ENCODE measurements at regions not wholly inside any gene's neighbourhood (a gene's known extent, or its start where the extent isn't known, plus 50 kb on each side); places are given as distances from the start of the nearest gene placed in this dataset.

DNA sequence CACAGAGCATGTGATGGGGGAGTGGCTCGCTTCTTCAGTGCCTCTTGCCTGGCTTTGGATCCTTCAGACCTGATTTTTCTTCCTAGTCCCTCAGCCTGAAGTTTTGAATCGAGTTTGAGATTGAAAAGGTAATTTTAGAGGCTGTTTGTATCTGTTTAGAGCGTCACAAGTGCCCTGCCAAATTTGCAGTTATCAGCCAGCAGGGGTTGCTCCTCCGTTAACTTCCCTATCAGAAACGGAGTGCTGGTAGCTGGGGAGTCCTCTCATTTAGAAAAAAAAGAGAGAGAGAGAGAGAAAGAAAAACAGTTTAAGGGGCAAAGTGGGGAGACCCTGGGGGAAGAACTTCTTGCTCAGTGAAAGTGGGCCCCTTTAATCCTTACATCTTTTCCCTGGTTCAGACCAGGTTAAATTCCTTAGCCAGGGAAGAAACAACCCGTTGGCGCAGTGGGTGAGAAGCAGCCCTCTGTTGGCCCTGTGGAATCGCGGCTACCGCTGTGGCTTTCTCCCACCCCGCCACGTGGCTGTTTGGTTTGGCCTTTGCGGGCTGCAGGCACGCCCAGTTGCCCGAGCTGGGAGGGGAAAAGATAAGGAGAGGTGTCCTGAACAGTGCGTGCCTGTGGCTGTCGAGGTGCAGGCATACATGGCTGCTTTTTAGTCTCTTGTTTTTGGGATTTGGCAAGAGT, 576.7 kb upstream of the ACO1 start:
- DNase-seq: no peak

DNA sequence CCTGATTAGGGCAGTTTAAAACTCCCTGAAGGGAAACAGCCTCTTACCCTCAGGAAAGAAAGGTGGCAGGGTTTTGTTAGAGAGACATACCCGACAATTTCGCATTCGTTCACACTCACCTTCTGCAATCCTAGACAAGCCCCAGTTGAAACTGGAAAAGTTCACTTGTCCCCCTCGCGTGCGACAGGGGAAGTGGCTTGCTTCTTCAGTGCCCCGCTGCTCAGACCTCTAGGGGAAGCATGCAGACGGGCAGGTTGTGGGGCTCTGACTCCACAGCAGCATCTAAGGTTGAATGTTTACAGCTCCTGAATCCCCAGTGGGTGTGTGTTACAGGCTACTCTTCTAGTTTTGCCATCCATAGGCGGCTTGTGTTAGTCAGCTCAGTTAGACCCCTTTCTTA, 575.7 kb upstream of the ACO1 start:
- DNase-seq: no peak

DNA sequence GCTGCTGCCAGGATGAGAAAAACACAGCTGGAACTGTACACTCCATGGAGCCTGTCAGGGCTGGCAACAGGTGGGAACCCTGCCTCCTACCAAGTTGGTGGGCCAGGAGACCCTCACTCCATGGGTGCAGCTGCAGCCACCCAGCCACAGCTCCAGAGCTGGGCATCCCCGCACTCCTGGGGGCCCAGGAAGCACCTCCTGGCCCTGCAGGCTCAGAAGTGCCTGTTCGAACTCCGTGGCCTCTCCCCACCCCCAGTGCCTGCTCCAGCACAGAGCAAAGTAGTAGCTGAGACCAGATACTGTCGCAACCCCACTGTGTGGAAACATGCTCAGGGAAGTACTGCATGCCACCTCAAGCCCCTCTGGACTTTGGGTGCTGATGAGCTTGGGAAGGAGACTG, 564.0 kb upstream of the ACO1 start:
- no peak for DNase-seq

DNA sequence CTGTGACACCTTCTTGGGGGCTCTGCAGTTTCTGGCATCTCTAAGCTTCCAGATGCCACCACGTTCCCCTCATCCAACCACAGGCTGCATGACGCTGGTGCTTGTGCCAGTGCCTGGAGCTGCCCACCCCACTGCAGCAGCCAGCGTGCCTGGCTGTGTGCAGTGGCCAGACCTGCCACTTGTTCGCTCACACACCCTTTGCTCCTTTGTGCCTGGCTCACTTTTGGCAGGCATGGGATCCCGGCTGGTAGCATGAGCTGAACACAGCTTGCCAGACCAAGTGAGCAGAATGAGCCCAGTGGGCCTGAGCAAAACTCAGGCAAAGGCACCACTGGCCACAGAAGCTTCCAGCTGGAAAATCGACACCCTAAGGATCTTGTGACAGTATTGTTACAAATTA, 562.9 kb upstream of the ACO1 start:
- no peak for DNase-seq

DNA sequence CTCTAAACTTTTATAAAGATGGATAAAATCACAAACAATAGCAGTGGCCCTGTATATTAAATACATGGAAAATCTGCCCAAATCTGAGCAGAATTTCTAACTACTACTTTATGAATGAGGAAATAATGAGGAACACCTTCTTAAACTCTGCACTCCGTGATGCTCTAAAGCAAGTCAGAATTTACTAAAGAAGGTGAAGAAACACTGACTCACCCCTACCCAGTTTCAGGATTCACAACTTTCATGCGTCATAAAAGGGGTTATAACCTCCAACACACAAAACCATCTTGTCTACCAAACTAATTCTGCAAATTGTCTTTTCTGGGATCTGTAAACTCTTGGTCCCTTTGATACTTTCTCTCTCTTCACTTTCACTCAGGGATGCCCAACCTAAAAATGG, 561.1 kb upstream of the ACO1 start:
- no peak for DNase-seq

DNA sequence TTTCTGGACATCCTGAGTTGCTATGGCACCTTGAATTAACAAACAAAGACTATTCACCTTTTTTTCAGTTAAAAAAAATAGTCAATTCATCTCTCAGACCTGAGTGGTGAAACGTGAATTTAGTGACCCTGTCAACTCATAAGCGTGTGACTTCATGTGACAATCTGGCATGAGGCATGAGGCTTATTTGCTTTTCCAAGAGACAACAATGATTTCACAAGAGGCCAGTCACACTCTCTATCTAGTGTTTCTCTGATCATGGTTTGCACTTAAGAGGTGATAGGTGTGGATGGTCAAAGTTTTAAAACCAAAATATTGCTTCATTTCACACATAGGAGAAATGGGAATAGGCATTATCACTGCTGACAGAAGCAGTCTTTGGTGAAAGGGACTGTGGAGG, 559.6 kb upstream of the ACO1 start:
- peak; percentile 63 for DNase-seq

DNA sequence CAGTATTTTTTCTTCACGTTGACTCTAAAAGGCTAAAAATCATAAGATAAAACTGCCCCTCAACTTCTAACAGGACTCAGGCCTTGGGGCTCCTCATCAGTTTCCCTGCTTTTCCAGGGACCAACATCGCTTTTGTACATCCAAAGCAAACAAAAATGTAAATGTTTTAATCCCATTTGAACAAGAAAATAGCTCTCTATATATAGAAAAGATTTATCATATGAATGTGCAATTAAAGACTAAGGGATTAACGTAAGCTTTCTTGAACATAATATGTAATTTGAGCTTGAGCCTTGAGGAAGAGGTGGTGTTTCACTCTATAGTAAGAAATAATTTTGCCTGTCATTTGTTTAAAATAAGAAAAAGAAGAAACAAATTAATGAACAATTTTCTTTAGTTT, 547.2 kb upstream of the ACO1 start:
- DNase-seq: no peak

DNA sequence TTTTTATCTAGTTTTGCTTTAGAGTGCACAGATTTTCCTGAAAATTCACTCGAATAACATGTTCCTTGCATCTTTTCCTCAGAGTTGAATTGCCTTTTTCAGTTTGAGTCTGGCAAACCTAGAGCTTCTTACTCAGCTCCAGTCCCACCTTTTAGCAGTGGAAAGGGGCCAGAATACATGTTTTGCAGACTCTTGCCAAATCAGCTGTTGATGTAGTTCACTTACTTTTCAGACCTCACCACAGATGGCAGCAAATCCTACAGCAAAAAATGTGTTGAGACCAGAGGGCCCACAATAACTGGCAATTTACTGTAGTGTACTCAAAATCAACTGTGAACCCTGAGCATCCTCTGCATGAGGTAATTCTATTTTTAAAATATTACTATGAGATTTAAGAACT, 545.2 kb upstream of the ACO1 start:
- DNase-seq: peak; percentile 64

DNA sequence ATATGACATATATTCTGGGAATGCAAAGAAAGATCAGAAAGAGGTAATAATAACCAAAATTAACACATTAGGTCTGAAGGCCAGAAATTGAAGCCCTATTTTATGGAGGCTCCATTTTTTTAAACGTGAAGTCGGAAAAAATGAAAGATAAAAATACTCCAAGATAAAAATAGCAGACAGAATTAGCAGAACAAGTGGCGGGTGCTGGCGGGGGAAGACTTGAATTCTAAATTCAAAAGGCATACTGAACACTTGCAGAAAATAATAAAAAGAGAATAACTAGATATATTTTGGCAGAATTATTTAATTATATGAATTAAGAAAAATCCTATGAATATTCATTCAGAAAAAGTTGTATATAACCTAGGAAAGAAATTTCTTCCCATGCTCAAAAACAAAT, 543.7 kb upstream of the ACO1 start:
- DNase-seq: no peak

DNA sequence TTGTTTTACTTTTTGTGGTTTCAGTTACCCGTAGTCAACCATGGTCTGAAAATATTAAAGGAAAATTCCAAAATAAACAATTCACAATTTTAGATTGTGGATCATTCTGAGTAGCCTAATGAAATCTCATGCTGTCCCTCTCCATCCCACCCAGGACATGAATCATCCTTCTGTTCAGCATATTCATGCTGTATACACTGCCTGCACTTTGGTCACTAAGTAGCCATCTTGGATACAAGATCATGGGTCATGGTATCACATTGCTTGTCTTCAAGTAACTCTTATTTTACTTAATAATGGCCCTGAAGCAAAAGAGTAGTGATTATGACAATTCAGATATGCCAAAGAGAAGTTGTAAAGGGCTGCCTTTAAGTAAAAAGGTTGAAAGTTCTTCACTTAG, 536.5 kb upstream of the ACO1 start:
- no peak for DNase-seq

DNA sequence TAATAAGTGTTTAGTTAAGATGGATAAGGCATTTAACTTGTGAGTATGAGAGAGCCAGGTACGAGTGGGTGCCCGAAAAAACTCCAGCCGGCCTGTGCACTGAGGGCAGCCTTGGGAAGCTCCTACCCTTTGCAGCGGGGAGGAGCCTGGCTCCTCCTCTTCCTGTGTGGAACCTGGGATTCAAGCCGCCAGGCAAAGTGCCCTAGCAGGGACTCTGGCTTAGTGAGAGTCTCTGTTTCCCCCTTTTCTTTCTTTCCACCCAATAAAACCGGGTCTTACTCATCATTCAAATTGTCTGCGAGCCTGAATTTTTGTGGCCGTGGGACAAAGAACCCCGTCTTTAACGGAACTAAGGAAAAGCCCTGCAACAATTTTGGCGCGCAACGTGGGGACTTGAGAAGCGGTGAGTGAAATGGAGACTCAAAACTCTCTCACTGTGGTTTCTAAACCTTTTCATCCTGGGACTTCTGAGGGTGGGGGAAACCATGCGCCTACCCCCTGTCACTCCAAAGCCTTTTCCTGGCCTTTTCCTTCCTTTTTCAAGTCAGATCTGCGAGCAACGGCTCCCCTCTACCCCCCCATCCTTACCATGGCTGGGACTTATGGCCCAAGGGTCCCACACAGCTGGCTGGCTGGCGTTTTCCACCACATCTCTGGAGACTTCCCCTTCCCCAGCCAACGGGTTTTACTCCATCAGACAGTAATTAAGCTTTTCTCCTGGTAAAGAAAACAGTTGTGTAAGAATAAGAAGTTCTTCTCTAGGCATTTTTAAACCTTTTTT, 535.7 kb upstream of the ACO1 start:
- no peak for DNase-seq

DNA sequence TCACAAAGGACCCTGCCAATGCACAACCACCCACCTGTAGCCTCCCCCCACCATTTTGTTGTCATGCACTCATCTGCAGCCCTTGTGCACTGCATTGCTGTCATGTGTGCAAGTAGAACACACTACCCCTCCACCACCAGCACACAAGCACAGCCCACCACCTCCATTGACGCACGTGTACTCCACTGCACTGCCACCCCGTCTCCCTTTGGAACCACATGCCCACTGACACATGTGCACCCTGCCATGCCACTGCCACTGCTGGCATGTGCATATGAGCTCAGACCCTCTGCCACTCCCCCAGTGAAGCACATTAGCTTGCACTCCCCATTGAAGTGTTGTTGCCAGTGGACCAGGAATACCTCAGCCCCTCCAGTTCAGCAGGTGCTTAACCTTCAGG, 530.3 kb upstream of the ACO1 start:
- DNase-seq: no peak

DNA sequence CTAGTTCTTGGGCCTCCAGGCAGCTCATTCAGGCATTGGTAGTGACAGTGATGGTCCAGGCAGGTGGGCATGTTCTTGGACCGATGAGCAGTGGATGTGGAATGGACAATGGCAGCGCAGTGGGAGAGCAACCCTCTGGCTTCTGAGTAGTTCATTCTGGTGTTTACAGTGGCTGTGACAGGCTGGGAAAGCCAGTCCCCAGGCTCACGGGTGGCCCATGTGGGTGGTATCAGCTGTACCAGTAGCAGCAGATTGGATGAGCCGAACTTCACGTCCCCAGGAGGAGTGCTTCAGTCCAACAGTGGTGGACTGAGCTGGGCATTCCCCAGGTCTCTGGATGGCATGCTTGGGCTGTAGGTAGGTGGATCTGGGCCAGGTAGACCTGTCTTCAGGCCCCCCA, 515.6 kb upstream of the ACO1 start:
- DNase-seq: no peak

DNA sequence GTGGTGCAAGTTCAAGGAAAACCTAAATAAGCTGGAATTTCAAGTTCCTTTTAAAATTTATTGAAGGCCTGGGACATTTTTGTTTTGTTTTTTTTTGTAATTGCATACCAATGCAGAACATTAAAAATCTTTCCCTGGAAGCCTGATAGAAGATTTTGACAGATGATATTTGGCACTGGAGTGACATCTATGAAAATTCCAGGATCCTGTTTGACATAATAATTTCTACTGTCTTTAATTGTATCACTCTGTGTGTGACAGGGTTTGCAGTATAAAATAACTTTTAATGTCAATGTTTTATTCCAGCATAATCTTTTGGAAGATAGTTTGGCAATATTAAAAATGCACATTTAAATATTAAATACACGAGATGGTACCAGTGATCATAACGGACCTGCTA, 514.2 kb upstream of the ACO1 start:
- DNase-seq: no peak

DNA sequence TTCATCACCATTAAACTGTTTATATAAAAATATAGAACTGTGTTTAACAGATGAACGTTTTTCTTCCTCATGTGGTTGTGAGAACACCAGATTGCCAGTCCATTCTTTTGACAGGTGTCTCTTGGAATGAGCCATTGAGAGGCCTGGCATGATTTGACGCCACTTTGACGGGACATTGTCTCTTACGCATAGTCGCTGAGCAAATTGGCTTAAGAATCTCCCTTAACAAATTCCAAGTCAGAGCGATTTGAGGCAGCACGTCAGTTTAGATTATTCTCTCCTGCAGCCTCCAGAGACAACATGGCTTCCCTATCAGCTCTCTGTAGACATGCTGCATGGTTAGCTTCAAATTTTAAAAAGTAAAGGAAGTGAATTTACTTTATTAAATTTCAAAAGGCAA, 510.7 kb upstream of the ACO1 start:
- DNase-seq: no peak

DNA sequence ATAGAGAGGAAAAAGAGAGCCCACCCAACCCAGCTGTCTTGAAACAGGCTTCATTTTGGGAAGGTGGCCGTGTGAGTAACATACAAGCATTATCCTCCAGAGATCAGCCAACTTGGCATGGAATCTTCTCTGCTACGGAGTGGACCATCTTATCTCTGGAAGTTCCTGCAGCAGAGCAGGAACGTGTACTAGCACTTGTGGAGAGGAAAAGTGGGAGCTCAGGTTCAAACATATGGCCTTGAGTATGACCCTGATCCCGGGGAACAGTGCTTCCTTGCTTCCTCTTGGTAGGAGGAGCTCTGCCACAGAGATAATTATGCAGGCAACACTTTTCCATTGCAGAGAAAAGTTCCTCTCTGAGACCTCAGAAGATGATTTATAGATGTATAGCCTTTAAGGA, 490.4 kb upstream of the ACO1 start:
- no peak for DNase-seq

DNA sequence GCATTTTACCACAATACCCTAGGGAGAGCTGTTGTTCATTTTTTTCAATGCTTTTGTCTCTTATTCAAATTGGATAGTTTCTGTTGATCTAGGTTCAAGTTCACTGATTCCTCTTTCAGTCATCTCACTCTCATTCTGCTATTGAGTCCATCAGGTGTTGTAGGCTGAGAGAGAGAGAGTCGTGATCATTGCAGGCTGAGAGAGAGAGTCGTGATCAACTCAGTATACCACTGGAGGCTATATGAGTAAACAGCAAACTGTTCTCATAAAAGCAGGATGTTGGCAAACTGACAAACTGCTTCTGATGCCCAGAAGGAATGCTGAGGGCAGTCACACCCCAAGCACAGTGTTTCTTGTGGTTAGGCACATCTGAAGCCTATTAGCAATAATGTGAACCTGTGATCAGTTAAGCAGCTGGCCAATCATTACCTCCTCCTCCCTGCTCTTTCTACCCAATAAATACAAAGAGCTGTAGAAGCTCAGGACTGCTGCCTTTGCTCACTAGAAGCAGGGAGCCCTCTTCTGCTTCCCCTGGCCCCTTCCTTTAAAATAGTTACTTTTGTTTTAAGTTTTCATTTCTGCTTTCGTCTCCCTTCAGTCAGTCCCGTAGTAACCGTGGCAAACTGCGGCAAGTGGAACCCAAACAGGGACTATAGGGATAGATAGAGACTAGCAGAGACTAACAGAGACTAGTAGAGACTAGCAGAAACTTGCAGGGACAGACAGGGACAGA, 476.1 kb upstream of the ACO1 start:
- peak; percentile 73 for DNase-seq

DNA sequence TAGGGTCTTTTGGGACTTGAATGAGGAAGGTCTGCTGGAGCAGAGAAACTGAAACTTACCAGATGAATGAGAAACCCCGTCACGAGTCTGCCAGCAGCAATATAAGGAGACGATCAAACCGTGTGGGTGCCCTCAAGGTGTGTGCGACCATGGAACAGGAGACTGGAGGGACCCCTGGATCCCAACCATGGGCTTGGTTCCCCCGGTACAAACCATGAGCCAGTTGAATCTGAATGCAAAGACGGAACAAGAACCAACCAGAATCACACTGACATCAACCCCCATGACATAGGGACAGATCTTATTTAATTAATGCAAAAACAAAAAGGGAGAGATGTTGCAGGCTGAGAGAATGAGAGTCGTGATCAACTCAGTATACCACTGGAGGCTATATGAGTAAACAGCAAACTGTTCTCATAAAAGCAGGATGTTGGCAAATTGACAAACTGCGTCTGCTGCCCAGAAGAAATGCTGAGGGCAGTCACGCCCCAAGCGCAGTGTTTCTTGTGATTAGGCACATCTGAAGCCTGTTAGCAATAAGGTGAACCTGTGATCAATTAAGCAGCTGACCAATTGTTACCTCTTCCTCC, 475.5 kb upstream of the ACO1 start:
- no peak for DNase-seq

DNA sequence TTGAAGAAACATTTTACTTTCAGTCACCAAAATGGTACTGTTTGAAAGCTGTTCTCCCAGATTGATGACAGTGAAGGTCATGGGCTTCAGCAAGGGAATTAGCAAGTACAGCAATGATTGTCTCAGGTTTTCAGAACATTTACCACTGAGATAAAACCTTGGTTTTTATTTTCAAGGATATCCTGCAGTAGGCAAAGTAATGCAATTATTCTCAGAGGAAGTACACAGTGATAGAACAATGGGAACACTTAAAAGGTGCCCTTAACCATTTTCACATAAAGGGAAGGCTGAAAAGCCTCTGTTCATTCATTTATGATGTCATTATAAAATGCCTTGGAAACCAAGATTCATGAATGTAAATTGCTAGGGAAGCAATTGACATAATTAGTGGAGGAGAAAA, 471.8 kb upstream of the ACO1 start:
- peak; percentile 85 for DNase-seq

DNA sequence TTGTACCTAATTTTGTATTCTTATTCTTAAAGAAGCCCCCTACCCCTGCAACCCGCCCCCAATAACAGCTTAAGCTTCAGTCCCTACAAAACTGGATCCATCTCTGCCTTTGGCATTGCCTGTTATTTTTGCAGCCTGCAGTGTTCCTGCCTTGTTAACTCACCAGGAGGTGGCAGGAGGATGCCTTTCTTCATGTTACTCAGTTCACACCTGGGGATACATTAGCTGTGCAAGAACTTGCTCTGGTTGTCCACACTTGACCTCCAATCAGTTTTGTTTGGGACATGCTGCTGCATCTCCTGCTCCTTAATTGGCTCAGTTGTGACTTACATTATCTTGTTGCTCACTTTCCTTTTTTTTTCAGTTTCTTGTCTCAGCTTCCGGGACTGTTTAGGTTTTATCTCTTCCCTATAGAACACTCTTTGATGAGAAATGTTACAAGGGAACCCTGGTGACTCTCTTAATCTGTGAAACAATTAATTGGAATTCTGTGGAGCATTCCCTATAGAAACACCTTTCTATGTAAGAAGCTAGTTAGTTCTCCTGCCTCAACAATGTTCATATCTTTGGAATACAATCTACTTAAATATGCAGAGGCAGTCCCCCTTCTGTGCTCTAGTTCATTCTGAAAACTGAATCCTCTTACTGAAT, 467.7 kb upstream of the ACO1 start:
- DNase-seq: peak; percentile 77

DNA sequence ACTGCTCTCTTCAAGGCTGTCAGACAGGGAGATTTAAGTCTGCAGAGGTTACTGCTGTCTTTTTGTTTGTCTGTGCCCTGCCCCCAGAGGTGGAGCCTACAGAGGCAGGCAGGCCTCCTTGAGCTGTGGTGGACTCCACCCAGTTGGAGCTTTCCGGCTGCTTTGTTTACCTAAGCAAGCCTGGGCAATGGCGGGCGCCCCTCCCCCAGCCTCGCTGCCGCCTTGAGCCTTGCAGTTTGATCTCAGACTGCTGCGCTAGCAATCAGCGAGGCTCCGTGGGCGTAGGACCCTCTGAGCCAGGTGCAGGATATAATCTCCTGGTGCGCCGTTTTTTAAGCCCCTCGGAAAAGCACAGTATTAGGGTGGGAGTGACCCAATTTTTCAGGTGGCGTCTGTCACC, 446.7 kb upstream of the ACO1 start:
- DNase-seq: peak; percentile 22

DNA sequence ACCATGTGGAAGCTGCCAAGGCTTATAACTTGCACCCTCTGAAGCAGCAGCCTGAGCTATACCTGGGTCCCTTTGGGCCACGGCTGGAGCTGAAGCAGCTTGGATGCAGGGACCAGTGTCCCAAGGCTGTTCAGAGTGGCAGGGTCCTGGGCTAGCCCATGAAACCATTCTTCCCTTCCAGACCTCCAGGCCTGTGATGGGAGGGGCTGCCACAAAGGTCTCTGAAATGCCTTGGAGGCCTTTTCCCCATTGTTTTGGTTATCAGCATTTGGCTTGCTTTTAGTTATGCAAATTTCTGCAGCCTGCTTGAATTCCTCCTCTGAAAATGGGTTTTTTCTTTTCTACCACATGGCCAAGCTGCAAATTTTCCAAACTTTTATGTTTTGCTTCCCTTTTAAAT, 433.7 kb upstream of the ACO1 start:
- no peak for DNase-seq

DNA sequence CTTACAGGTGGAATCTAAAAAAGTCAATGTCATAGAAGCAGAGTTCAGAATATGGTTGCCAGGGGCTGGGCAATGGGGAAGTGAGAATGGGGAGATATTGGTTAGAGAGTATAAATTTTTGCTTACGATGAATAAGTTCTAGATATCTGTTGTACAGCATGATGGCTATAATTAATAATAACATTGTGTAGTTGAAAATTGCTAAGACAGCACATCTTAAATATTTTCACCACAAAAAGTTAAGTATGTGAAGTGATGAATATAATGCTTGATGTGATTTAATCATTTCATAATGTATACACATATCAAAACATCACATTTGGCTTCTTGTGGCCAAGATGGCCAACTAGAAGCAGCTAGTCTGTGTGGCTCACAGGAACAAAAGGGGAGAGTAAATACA, 425.9 kb upstream of the ACO1 start:
- no peak for DNase-seq

Data from NCI-H69 (cell line).